ENCODE measurements at regions not wholly inside any gene's neighbourhood (a gene's known extent, or its start where the extent isn't known, plus 50 kb on each side); places are given as distances from the start of the nearest gene placed in this dataset.

GRCh38 chr1:178593515-178593914 lies 80.6 kb downstream of the TEX35 start:
- DNase-seq (ENCODE audit: low spot score) = no peak
- TF ChIP-seq, protein P1, sequence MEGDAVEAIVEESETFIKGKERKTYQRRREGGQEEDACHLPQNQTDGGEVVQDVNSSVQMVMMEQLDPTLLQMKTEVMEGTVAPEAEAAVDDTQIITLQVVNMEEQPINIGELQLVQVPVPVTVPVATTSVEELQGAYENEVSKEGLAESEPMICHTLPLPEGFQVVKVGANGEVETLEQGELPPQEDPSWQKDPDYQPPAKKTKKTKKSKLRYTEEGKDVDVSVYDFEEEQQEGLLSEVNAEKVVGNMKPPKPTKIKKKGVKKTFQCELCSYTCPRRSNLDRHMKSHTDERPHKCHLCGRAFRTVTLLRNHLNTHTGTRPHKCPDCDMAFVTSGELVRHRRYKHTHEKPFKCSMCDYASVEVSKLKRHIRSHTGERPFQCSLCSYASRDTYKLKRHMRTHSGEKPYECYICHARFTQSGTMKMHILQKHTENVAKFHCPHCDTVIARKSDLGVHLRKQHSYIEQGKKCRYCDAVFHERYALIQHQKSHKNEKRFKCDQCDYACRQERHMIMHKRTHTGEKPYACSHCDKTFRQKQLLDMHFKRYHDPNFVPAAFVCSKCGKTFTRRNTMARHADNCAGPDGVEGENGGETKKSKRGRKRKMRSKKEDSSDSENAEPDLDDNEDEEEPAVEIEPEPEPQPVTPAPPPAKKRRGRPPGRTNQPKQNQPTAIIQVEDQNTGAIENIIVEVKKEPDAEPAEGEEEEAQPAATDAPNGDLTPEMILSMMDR (IDR thresholded peaks at IDR 0.05; ENCODE audit: extremely low read depth, missing control alignments) = no peak

GRCh38 chr1:178594133-178594532 lies 81.2 kb downstream of the TEX35 start:
- TF ChIP-seq, protein P1 (IDR thresholded peaks at IDR 0.05; ENCODE audit: extremely low read depth, missing control alignments) = no peak

GRCh38 chr1:178595491-178595890 lies 82.6 kb downstream of the TEX35 start:
- DNase-seq (ENCODE audit: low spot score) = no peak
- TF ChIP-seq, protein P1 (IDR thresholded peaks at IDR 0.05; ENCODE audit: extremely low read depth, missing control alignments) = no peak

More at GRCh38 chr1:178594133-178594532, 81.2 kb downstream of the TEX35 start:
- DNase-seq (ENCODE audit: low spot score) = no peak

DNA sequence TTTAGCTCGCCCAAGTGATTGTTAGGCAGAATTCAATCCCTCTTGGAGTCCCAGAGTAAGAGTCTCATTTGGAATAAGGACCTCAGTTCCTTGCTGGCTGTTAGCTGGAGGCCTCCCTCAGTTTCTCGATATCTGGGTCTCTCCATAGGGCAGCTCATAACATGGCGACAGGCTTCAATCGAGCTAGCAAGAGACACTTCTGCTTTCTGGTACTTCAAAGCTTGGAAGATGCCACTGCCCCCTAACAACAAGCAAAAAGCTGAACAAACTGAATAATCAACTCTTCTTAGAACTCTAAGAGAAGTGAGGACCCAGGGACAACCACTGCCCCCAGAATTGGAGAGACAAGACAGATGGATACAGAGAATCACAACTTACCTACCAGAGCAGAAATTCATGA lies 86.2 kb downstream of the TEX35 start:
- TF ChIP-seq, protein P1 (IDR thresholded peaks at IDR 0.05; ENCODE audit: extremely low read depth, missing control alignments) = no peak
- DNase-seq (ENCODE audit: low spot score) = no peak

GRCh38 chr1:178599745-178600144 lies 86.8 kb downstream of the TEX35 start:
- TF ChIP-seq, protein P1 (IDR thresholded peaks at IDR 0.05; ENCODE audit: extremely low read depth, missing control alignments) = no peak
- DNase-seq (ENCODE audit: low spot score) = no peak

DNA sequence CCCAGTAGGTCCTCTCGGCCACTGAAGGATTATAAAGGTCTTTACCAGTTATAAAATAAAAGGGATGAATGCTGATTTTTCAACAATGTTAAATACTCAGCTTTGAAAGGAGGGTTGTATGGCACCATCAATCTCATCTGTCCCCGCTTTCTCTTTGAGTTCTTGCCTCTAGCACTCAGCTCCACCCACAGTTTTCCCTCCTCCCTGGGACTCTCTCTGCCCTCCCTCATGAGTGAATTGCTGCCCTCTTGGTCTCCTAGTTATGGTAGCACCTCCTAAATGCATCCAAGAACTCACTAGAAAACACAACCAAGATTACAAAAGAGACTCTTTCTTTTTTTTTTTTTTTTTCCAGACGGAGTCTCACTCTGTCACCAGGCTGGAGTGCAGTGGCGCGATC lies 91.0 kb downstream of the TEX35 start:
- TF ChIP-seq, protein P1 (IDR thresholded peaks at IDR 0.05; ENCODE audit: extremely low read depth, missing control alignments) = no peak
- no peak for DNase-seq (ENCODE audit: low spot score)

GRCh38 chr1:178606839-178607238 lies 93.9 kb downstream of the TEX35 start:
- no peak for DNase-seq (ENCODE audit: low spot score)
- TF ChIP-seq, protein P1 (IDR thresholded peaks at IDR 0.05; ENCODE audit: extremely low read depth, missing control alignments) = no peak
